ENCODE measurements at regions not wholly inside any gene's neighbourhood (a gene's known extent, or its start where the extent isn't known, plus 50 kb on each side); places are given as distances from the start of the nearest gene placed in this dataset.

- Mint-ChIP-seq H3K27ac (no peak overlapping the region), H3K27me3 (ENCODE audit: low read depth) (no peaks in the 10 kb centered on the region), H3K4me3 (no peak overlapping the region), H3K36me3 (ENCODE audit: low read depth) (no peaks in the 10 kb centered on the region), H3K4me1 (no peaks in the 10 kb centered on the region), H3K9me3 (peaks cover 9% of the 10 kb centered on the region)
- TF ChIP-seq CTCF (IDR thresholded peaks at IDR 0.05; ENCODE audit: unreplicated experiment in 3 of 3), result no peak
Measured at GRCh38 chr1:186514367-186514766, 53.5 kb upstream of the PDC start.

- peaks cover 11% of the 10 kb centered on the region for H3K9me3 Mint-ChIP-seq
- no peaks in the 10 kb centered on the region for H3K36me3 Mint-ChIP-seq (ENCODE audit: low read depth)
- H3K27ac Mint-ChIP-seq, result no peak overlapping the region
- no peak overlapping the region for H3K4me3 Mint-ChIP-seq
- no peak for TF ChIP-seq CTCF (IDR thresholded peaks at IDR 0.05; ENCODE audit: unreplicated experiment in 3 of 3)
- H3K4me1 Mint-ChIP-seq, result no peaks in the 10 kb centered on the region
- H3K27me3 Mint-ChIP-seq (ENCODE audit: low read depth), result no peaks in the 10 kb centered on the region
Measured at GRCh38 chr1:186513526-186513925, 52.6 kb upstream of the PDC start.

- no peaks in the 10 kb centered on the region for H3K27me3 Mint-ChIP-seq (ENCODE audit: low read depth)
- no peak overlapping the region for H3K4me3 Mint-ChIP-seq
- H3K27ac Mint-ChIP-seq, result no peak overlapping the region
- H3K4me1 Mint-ChIP-seq, result no peaks in the 10 kb centered on the region
- no peak for TF ChIP-seq CTCF (IDR thresholded peaks at IDR 0.05; ENCODE audit: unreplicated experiment in 3 of 3)
- no peaks in the 10 kb centered on the region for H3K36me3 Mint-ChIP-seq (ENCODE audit: low read depth)
- H3K9me3 Mint-ChIP-seq, result peaks cover 17% of the 10 kb centered on the region
Measured at GRCh38 chr1:186512698-186513457, 52.0 kb upstream of the PDC start.

GRCh38 chr1:186511761-186512637, 51.1 kb upstream of the PDC start:
- Mint-ChIP-seq H3K4me1 (no peaks in the 10 kb centered on the region), H3K36me3 (ENCODE audit: low read depth) (peaks cover under 1% of the 10 kb centered on the region), H3K27ac (no peak overlapping the region), H3K27me3 (ENCODE audit: low read depth) (no peaks in the 10 kb centered on the region), H3K4me3 (no peak overlapping the region), H3K9me3 (peaks cover 17% of the 10 kb centered on the region)
- no peak for TF ChIP-seq CTCF (IDR thresholded peaks at IDR 0.05; ENCODE audit: unreplicated experiment in 3 of 3)
